ENCODE measurements at regions not wholly inside any gene's neighbourhood (a gene's known extent, or its start where the extent isn't known, plus 50 kb on each side); places are given as distances from the start of the nearest gene placed in this dataset.

- DNase-seq: no peak
Measured at GRCh38 chr2:59959944-59960343, 593.5 kb downstream of the BCL11A start.

GRCh38 chr2:59957504-59957903 is 596.0 kb downstream of the BCL11A start:
- DNase-seq: no peak

GRCh38 chr2:59956981-59957380 is 596.5 kb downstream of the BCL11A start:
- DNase-seq: no peak

- no peak for DNase-seq
Measured at GRCh38 chr2:59947917-59948541, 605.4 kb downstream of the BCL11A start.

- no peak for DNase-seq
Measured at GRCh38 chr2:59947209-59947608, 606.2 kb downstream of the BCL11A start.

- DNase-seq: no peak
Measured at GRCh38 chr2:59939236-59939635, 614.2 kb downstream of the BCL11A start.

GRCh38 chr2:59938181-59938580 is 615.3 kb downstream of the BCL11A start:
- DNase-seq: no peak

GRCh38 chr2:59936048-59936447 is 617.4 kb downstream of the BCL11A start:
- DNase-seq: no peak

- DNase-seq: no peak
Measured at GRCh38 chr2:59935005-59935404, 618.4 kb downstream of the BCL11A start.

- no peak for DNase-seq
Measured at GRCh38 chr2:59933948-59934347, 619.5 kb downstream of the BCL11A start.

GRCh38 chr2:59932341-59932740 is 621.1 kb downstream of the BCL11A start:
- DNase-seq: no peak

GRCh38 chr2:59930430-59930829 is 623.0 kb downstream of the BCL11A start:
- DNase-seq: no peak

GRCh38 chr2:59926731-59927130 is 626.7 kb downstream of the BCL11A start:
- no peak for DNase-seq

- no peak for DNase-seq
Measured at GRCh38 chr2:59925321-59925720, 628.1 kb downstream of the BCL11A start.

- DNase-seq: no peak
Measured at GRCh38 chr2:59924346-59924745, 629.1 kb downstream of the BCL11A start.

- DNase-seq: no peak
Measured at GRCh38 chr2:59922450-59922849, 631.0 kb downstream of the BCL11A start.

- no peak for DNase-seq
Measured at GRCh38 chr2:59921743-59922142, 631.7 kb downstream of the BCL11A start.

- no peak for DNase-seq
Measured at GRCh38 chr2:59920961-59921360, 632.5 kb downstream of the BCL11A start.

- DNase-seq: no peak
Measured at GRCh38 chr2:59920307-59920706, 633.1 kb downstream of the BCL11A start.

- no peak for DNase-seq
Measured at GRCh38 chr2:59919579-59919978, 633.9 kb downstream of the BCL11A start.

GRCh38 chr2:59912042-59912441 is 641.4 kb downstream of the BCL11A start:
- no peak for DNase-seq

GRCh38 chr2:59910166-59910565 is 643.3 kb downstream of the BCL11A start:
- DNase-seq: no peak

- no peak for DNase-seq
Measured at GRCh38 chr2:59909147-59909546, 644.3 kb downstream of the BCL11A start.

- DNase-seq: no peak
Measured at GRCh38 chr2:59905731-59906130, 647.7 kb downstream of the BCL11A start.

- DNase-seq: no peak
Measured at GRCh38 chr2:59903994-59904544, 649.4 kb downstream of the BCL11A start.
